Mesenchymal stem cell (in vitro differentiated cells and primary cell): ENCODE measurements at regions not wholly inside any gene's neighbourhood (a gene's known extent, or its start where the extent isn't known, plus 50 kb on each side); places are given as distances from the start of the nearest gene placed in this dataset.

Experiments used
- DNase-seq: peaks from one replicate; pipeline ENCODE4 v3.0.0-alpha.2; 2013
- H2AFZ ChIP-seq: one replicate; pipeline ENCODE4 v1.6.1; 2013; ENCODE audit warnings: low read depth, mild to moderate bottlenecking, control low read depth, inconsistent platforms, low read length, moderate library complexity
- H2AK5ac ChIP-seq: 2 replicates; pipeline ENCODE4 v1.6.1; 2013; ENCODE audit warnings: low read length, moderate library complexity, mild to moderate bottlenecking, inconsistent platforms; ENCODE audit not compliant: severe bottlenecking
- H2BK120ac ChIP-seq: one replicate; pipeline ENCODE4 v1.6.1; 2013; ENCODE audit warnings: low read depth, mild to moderate bottlenecking, inconsistent platforms, low read length, moderate library complexity
- H2BK12ac ChIP-seq, 2 experiments: one replicate each; pipeline ENCODE4 v1.6.1; 2013; ENCODE audit warnings: inconsistent platforms in 2 of 2, low read length in 2 of 2, mild to moderate bottlenecking in 2 of 2, moderate library complexity in 2 of 2, control low read depth in 1 of 2
- H2BK15ac ChIP-seq: one replicate; pipeline ENCODE4 v1.6.1; 2013; ENCODE audit warnings: mild to moderate bottlenecking, low read depth, inconsistent platforms; ENCODE audit not compliant: poor library complexity, severe bottlenecking
- H2BK5ac ChIP-seq: 2 replicates; pipeline ENCODE4 v1.6.1; 2013; ENCODE audit warnings: low read depth, mild to moderate bottlenecking, low read length, control low read depth, inconsistent platforms; ENCODE audit not compliant: poor library complexity, severe bottlenecking
- H3K14ac ChIP-seq, 2 experiments: one replicate each; pipeline ENCODE4 v1.6.1; 2013; ENCODE audit warnings: inconsistent platforms in 2 of 2, low read length in 2 of 2, control low read depth in 1 of 2, mild to moderate bottlenecking in 1 of 2, moderate library complexity in 1 of 2
- H3K18ac ChIP-seq, 2 experiments: one replicate each; pipeline ENCODE4 v1.6.1; 2013; ENCODE audit warnings: inconsistent platforms in 2 of 2, low read length in 2 of 2, control low read depth in 1 of 2, low read depth in 1 of 2, mild to moderate bottlenecking in 1 of 2
- H3K23ac ChIP-seq, 2 experiments: one replicate each; pipeline ENCODE4 v1.6.1; 2013; ENCODE audit warnings: inconsistent platforms in 2 of 2, low read length in 2 of 2, mild to moderate bottlenecking in 2 of 2, moderate library complexity in 2 of 2, control low read depth in 1 of 2
- H3K27ac ChIP-seq: 2 replicates; pipeline ENCODE4 v1.5.1; 2013; ENCODE audit warnings: mild to moderate bottlenecking, moderate library complexity, low read length, control low read depth, inconsistent platforms; ENCODE audit not compliant: poor library complexity, severe bottlenecking
- H3K27me3 ChIP-seq, 2 experiments: 2 replicates each; pipeline versions ENCODE4 v1.6.1 to v1.7.0; 2013; ENCODE audit warnings: low read length in 2 of 2, mild to moderate bottlenecking in 2 of 2, moderate library complexity in 2 of 2, control low read depth in 1 of 2, inconsistent platforms in 1 of 2; ENCODE audit not compliant: control insufficient read depth in 1 of 2, insufficient read depth in 1 of 2
- H3K36me3 ChIP-seq, 2 experiments: 2 replicates each; pipeline versions ENCODE4 v1.6.1 to v1.7.0; 2013; ENCODE audit warnings: low read length in 2 of 2, control low read depth in 1 of 2, inconsistent platforms in 1 of 2, low read depth in 1 of 2, mild to moderate bottlenecking in 1 of 2; ENCODE audit not compliant: insufficient read depth in 2 of 2, control insufficient read depth in 1 of 2
- H3K4ac ChIP-seq, 2 experiments: one replicate each; pipeline ENCODE4 v1.6.1; 2013; ENCODE audit warnings: inconsistent platforms in 2 of 2, low read length in 2 of 2, mild to moderate bottlenecking in 2 of 2, moderate library complexity in 2 of 2, control low read depth in 1 of 2, low read depth in 1 of 2
- H3K4me1 ChIP-seq: 2 replicates; pipeline ENCODE4 v1.6.1; 2013; ENCODE audit warnings: low read depth, low read length, control low read depth; ENCODE audit not compliant: control insufficient read depth, insufficient read depth
- H3K4me2 ChIP-seq: 2 replicates; pipeline ENCODE4 v1.6.1; 2013; ENCODE audit warnings: low read length, mild to moderate bottlenecking, inconsistent platforms; ENCODE audit not compliant: poor library complexity, severe bottlenecking
- H3K4me3 ChIP-seq, 2 experiments: 2 replicates each; pipeline versions ENCODE4 v1.5.1 to v1.7.0; 2013; ENCODE audit warnings: low read length in 2 of 2, mild to moderate bottlenecking in 2 of 2, control low read depth in 1 of 2, low read depth in 1 of 2; ENCODE audit not compliant: insufficient read depth in 1 of 2
- H3K79me1 ChIP-seq: replicated peaks from 2 replicates; pipeline ENCODE4 v1.6.1; 2013; ENCODE audit warnings: mild to moderate bottlenecking, control low read depth, low read length, inconsistent platforms; ENCODE audit not compliant: poor library complexity, severe bottlenecking
- H3K9ac ChIP-seq: 2 replicates; pipeline ENCODE4 v1.7.0; 2013; ENCODE audit warnings: mild to moderate bottlenecking, low read length, moderate library complexity
- H3K9me3 ChIP-seq: 2 replicates; pipeline ENCODE4 v1.7.0; 2013; ENCODE audit warnings: mild to moderate bottlenecking, low read length; ENCODE audit not compliant: control insufficient read depth
- H4K8ac ChIP-seq: one replicate; pipeline ENCODE4 v1.6.1; 2013; ENCODE audit warnings: inconsistent platforms, mild to moderate bottlenecking, low read length, moderate library complexity
- H4K91ac ChIP-seq: one replicate; pipeline ENCODE4 v1.6.1; 2013; ENCODE audit warnings: mild to moderate bottlenecking, low read length, inconsistent platforms
- WGBS: methylation state at CpG from one replicate; pipeline ENCODE4 v1.1.7; 2013; ENCODE audit warnings: mixed read lengths; 5-methylcytosine and 5-hydroxymethylcytosine counted together

DNA sequence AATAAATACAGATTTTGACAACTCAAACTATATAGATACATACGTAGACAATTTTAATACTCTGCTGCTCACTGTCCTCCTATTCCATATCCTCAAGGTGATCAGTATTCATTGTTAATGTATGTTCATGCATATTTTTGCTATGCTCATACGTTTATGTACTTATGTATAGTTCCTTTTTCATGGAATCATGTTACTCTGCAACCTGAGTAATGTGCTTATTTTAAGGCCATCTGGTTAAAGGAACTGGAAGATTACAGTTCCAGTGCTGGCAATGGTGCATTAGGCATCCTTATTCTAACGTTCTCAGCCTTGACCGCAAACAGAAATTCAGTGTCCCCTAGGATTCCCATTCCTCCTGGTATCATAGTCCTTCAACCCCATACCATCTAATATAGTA lies 385.0 kb upstream of the TNP1 start:
- Histone ChIP-seq H3K14ac (no peak overlapping the region), H3K27me3 (no peaks in the 10 kb centered on the region), H3K4ac (no peak overlapping the region), H4K91ac (no peak overlapping the region), H3K4me2 (no peak overlapping the region), H2AK5ac (no peak overlapping the region), H2BK12ac (no peak overlapping the region), H3K36me3 (no peaks in the 10 kb centered on the region), H3K4me1 (peaks cover 3% of the 10 kb centered on the region), H4K8ac (no peak overlapping the region), H3K23ac (no peak overlapping the region), H3K27ac (no peak overlapping the region), H3K9me3 (no peaks in the 10 kb centered on the region), H2AFZ (no peak overlapping the region), H2BK120ac (no peak overlapping the region), H2BK5ac (no peak overlapping the region), H3K4me3 (no peak overlapping the region), H3K9ac (no peak overlapping the region), H3K18ac (no peak overlapping the region), H2BK15ac (no peak overlapping the region), H3K79me1 (no peaks in the 10 kb centered on the region)
- 92% methylated on average over 4 of the region's 4 CpGs for WGBS
- no peak for DNase-seq

GRCh38 chr2:217242947-217243346 lies 383.1 kb upstream of the TNP1 start:
- H3K4me2 ChIP-seq = no peak overlapping the region
- DNase-seq = no peak
- no peak overlapping the region for H2BK5ac ChIP-seq
- H4K91ac ChIP-seq = no peak overlapping the region
- no peak overlapping the region for H3K18ac ChIP-seq
- 97% methylated on average over 3 of the region's 3 CpGs for WGBS
- no peak overlapping the region for H2BK15ac ChIP-seq
- no peak overlapping the region for H3K4ac ChIP-seq
- H3K4me3 ChIP-seq = no peak overlapping the region
- H2BK120ac ChIP-seq = no peak overlapping the region
- H3K36me3 ChIP-seq = no peaks in the 10 kb centered on the region
- no peaks in the 10 kb centered on the region for H3K4me1 ChIP-seq
- no peak overlapping the region for H3K23ac ChIP-seq
- H3K27ac ChIP-seq = no peak overlapping the region
- no peaks in the 10 kb centered on the region for H3K9me3 ChIP-seq
- no peaks in the 10 kb centered on the region for H3K79me1 ChIP-seq
- H3K14ac ChIP-seq = no peak overlapping the region
- no peak overlapping the region for H3K9ac ChIP-seq
- H2AK5ac ChIP-seq = no peak overlapping the region
- no peak overlapping the region for H2BK12ac ChIP-seq
- H4K8ac ChIP-seq = no peak overlapping the region
- H3K27me3 ChIP-seq = no peaks in the 10 kb centered on the region
- H2AFZ ChIP-seq = no peak overlapping the region

DNA sequence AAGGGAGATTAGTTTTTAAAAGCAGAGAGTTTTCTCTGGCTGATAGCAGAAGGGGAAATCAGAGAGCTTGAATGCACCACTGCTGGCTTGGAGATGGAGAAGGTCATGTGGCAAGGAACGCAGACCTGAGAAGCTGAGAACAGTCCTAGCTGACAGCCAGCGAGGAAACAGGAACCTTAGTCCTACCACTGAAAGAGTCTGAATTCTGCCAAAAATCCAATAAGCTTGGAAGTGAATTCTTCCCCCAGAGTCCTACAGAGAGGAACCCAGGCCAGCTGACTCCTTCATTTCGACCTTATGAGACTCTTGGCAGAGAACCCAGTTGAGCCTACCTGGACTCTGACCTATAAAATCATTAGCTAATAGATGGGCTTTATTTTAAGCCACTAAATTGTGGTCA lies 371.9 kb upstream of the TNP1 start:
- peak overlapping the region; percentile 4 for H3K27ac ChIP-seq
- 90% methylated on average over 3 of the region's 3 CpGs for WGBS

GRCh38 chr2:217231212-217231611 lies 371.3 kb upstream of the TNP1 start:
- no peaks in the 10 kb centered on the region for H3K27me3 ChIP-seq
- no peak overlapping the region for H3K23ac ChIP-seq
- H2AFZ ChIP-seq = no peak overlapping the region
- H2AK5ac ChIP-seq = no peak overlapping the region
- no peak overlapping the region for H3K4me2 ChIP-seq
- H3K36me3 ChIP-seq = no peaks in the 10 kb centered on the region
- no CpG with 5 or more reads among the region's 1 CpG for WGBS
- no peak overlapping the region for H3K4me3 ChIP-seq
- peaks cover 2% of the 10 kb centered on the region for H3K9me3 ChIP-seq
- H2BK12ac ChIP-seq = no peak overlapping the region
- H2BK120ac ChIP-seq = no peak overlapping the region
- H3K9ac ChIP-seq = peak overlapping the region; percentile 22
- no peak overlapping the region for H3K14ac ChIP-seq
- H2BK15ac ChIP-seq = no peak overlapping the region
- no peak overlapping the region for H3K4ac ChIP-seq
- H3K27ac ChIP-seq = peak overlapping the region; percentile 4
- peaks cover 1% of the 10 kb centered on the region for H3K4me1 ChIP-seq
- no peak for DNase-seq
- no peak overlapping the region for H3K18ac ChIP-seq
- H4K8ac ChIP-seq = no peak overlapping the region
- H2BK5ac ChIP-seq = no peak overlapping the region
- no peak overlapping the region for H4K91ac ChIP-seq
- H3K79me1 ChIP-seq = no peaks in the 10 kb centered on the region

More for the DNA sequence above, 371.9 kb upstream of the TNP1 start:
- H3K4ac ChIP-seq = no peak overlapping the region
- no peak overlapping the region for H4K91ac ChIP-seq
- peak overlapping the region; percentile 22 for H3K9ac ChIP-seq
- no peak overlapping the region for H3K14ac ChIP-seq
- no peak for DNase-seq
- no peak overlapping the region for H3K23ac ChIP-seq
- no peak overlapping the region for H3K4me3 ChIP-seq
- no peak overlapping the region for H2AFZ ChIP-seq
- H2BK120ac ChIP-seq = peak overlapping the region; percentile 49
- no peak overlapping the region for H2BK15ac ChIP-seq
- H2BK5ac ChIP-seq = no peak overlapping the region
- peaks cover 7% of the 10 kb centered on the region for H3K9me3 ChIP-seq
- peak overlapping the region in 1 of 2 experiments; percentile 19 for H3K18ac ChIP-seq
- H2BK12ac ChIP-seq = no peak overlapping the region
- no peak overlapping the region for H3K4me2 ChIP-seq
- H3K4me1 ChIP-seq = peaks cover 1% of the 10 kb centered on the region
- no peak overlapping the region for H2AK5ac ChIP-seq
- no peaks in the 10 kb centered on the region for H3K27me3 ChIP-seq
- no peaks in the 10 kb centered on the region for H3K36me3 ChIP-seq
- no peak overlapping the region for H4K8ac ChIP-seq
- no peaks in the 10 kb centered on the region for H3K79me1 ChIP-seq
